B cell (primary cell): ENCODE measurements at regions not wholly inside any gene's neighbourhood (a gene's known extent, or its start where the extent isn't known, plus 50 kb on each side); places are given as distances from the start of the nearest gene placed in this dataset.

Experiments used
- ATAC-seq: fragments of 200-7000 bp; cut with Tn5 transposase; one replicate; pipeline ENCODE4 v1.10.0; 2021; ENCODE audit warnings: low read depth, mild to moderate bottlenecking, moderate number of reproducible peaks, moderate library complexity
- CTCF ChIA-PET: fragments of 350-600 bp; sonication (Branson Sonifier 250); formaldehyde crosslinking; loops from one replicate; lab custom pipeline; 2021; ENCODE audit warnings: antibody characterized with exemption, inconsistent platforms; lab: Charles Lee
- POLR2A ChIA-PET: fragments of 350-600 bp; sonication (Branson Sonifier 250); formaldehyde crosslinking; loops from one replicate; lab custom pipeline; 2021; ENCODE audit warnings: antibody characterized with exemption; lab: Charles Lee
- DNase-seq: peaks from one replicate; pipeline ENCODE4 v3.0.0; 2013
- H2AFZ ChIP-seq: 2 replicates; pipeline ENCODE4 v1.6.1; 2012; ENCODE audit warnings: mild to moderate bottlenecking, low read depth, low read length; ENCODE audit not compliant: insufficient read depth, poor library complexity, severe bottlenecking
- H3K27ac ChIP-seq, 2 donors: 1 replicate in 1 of 2; 2 replicates in 1 of 2; pipeline ENCODE4 v1.5.1; 2012 to 2013; ENCODE audit warnings: low read length in 2 of 2, mild to moderate bottlenecking in 2 of 2, moderate library complexity in 1 of 2
- H3K27me3 ChIP-seq, 4 experiments: fragments of 200-600 bp in 1 of 4; sonication (generic) in 1 of 4; replicated peaks in 1 of 4; 1 replicate in 2 of 4; 2 replicates in 2 of 4; pipeline versions ENCODE4 v1.6.1 to v1.7.0; 2013 to 2016; ENCODE audit warnings: low read length in 3 of 4, mild to moderate bottlenecking in 2 of 4, mixed read lengths in 1 of 4, moderate library complexity in 1 of 4; ENCODE audit not compliant: insufficient read depth in 4 of 4, control insufficient read depth in 3 of 4; ENCODE audit errors: control extremely low read depth in 1 of 4
- H3K36me3 ChIP-seq, 2 experiments: replicated peaks in 1 of 2; 1 replicate in 1 of 2; 2 replicates in 1 of 2; pipeline versions ENCODE4 v1.6.1 to v1.7.1; 2013; ENCODE audit warnings: low read length in 1 of 2; ENCODE audit not compliant: insufficient read depth in 2 of 2, control insufficient read depth in 1 of 2; ENCODE audit errors: control extremely low read depth in 1 of 2, extremely low read depth in 1 of 2
- H3K4me1 ChIP-seq, 2 donors: fragments of 200-600 bp in 1 of 2; sonication (generic) in 1 of 2; 1 replicate in 1 of 2; 2 replicates in 1 of 2; pipeline versions ENCODE4 v1.5.1 to v1.6.1; 2013 to 2017; ENCODE audit warnings: low read length in 2 of 2; ENCODE audit not compliant: control insufficient read depth in 2 of 2, insufficient read depth in 2 of 2
- H3K4me2 ChIP-seq: replicated peaks from 2 replicates; pipeline ENCODE3; 2012; ENCODE audit warnings: mild to moderate bottlenecking, low read depth, low read length; ENCODE audit not compliant: poor library complexity, severe bottlenecking
- H3K4me3 ChIP-seq, 5 experiments: fragments of 200-600 bp in 1 of 5; sonication (generic) in 1 of 5; 1 replicate in 3 of 5; 2 replicates in 2 of 5; pipeline versions ENCODE4 v1.5.1 to v1.7.0; 2011 to 2016; ENCODE audit warnings: low read length in 4 of 5, mild to moderate bottlenecking in 4 of 5, low read depth in 2 of 5, control low read depth in 1 of 5, moderate library complexity in 1 of 5; ENCODE audit not compliant: insufficient read depth in 1 of 5; ENCODE audit errors: control extremely low read depth in 1 of 5, extremely low read depth in 1 of 5
- H3K79me2 ChIP-seq: fragments of 200-600 bp; sonication (generic); one replicate; pipeline ENCODE4 v1.6.0; 2016; ENCODE audit warnings: low read length; ENCODE audit not compliant: control insufficient read depth, insufficient read depth
- H3K9ac ChIP-seq: fragments of 200-600 bp; sonication (generic); 2 replicates; pipeline ENCODE4 v1.6.1; 2017; ENCODE audit warnings: mild to moderate bottlenecking, low read length, moderate library complexity
- H3K9me3 ChIP-seq, 3 donors: one replicate each; pipeline versions ENCODE4 v1.6.1 to v1.7.1; 2013; ENCODE audit warnings: low read length in 2 of 3; ENCODE audit not compliant: control insufficient read depth in 2 of 3, insufficient read depth in 1 of 3; ENCODE audit errors: control extremely low read depth in 1 of 3
- H4K20me1 ChIP-seq: 2 replicates; pipeline ENCODE4 v1.6.0; 2012; ENCODE audit warnings: mild to moderate bottlenecking, low read length; ENCODE audit not compliant: insufficient read depth, control insufficient read depth, poor library complexity, severe bottlenecking
- H3K27ac Mint-ChIP-seq: one replicate; pipeline ENCODE4 v1.8.0; 2021; ENCODE audit warnings: mixed read lengths
- H3K27me3 Mint-ChIP-seq: one replicate; pipeline ENCODE4 v1.8.0; 2021; ENCODE audit warnings: mixed read lengths
- H3K4me1 Mint-ChIP-seq: one replicate; pipeline ENCODE4 v1.8.0; 2021; ENCODE audit warnings: mixed read lengths
- H3K4me3 Mint-ChIP-seq: one replicate; pipeline ENCODE4 v1.8.0; 2021; ENCODE audit warnings: mixed read lengths
- H3K9me3 Mint-ChIP-seq: one replicate; pipeline ENCODE4 v1.8.0; 2022; ENCODE audit warnings: mixed read lengths; ENCODE audit not compliant: insufficient read depth
- EZH2 ChIP-seq: IDR thresholded peaks from 2 replicates; pipeline ENCODE4 v1.6.1; 2012; ENCODE audit warnings: borderline replicate concordance, low read depth, mild to moderate bottlenecking, moderate library complexity, low read length; ENCODE audit not compliant: insufficient read depth, poor library complexity, severe bottlenecking
- WGBS: methylation state at CpG from one replicate; pipeline ENCODE4 v1.1.5; 2013; ENCODE audit warnings: missing lambda C conversion rate; ENCODE audit not compliant: insufficient coverage; 5-methylcytosine and 5-hydroxymethylcytosine counted together
- intact Hi-C: fragments of 100-400 bp; cut with micrococcal nuclease; formaldehyde crosslinking; loops from one replicate; pipeline ENCODE4 v1.10.0; 2022

DNA sequence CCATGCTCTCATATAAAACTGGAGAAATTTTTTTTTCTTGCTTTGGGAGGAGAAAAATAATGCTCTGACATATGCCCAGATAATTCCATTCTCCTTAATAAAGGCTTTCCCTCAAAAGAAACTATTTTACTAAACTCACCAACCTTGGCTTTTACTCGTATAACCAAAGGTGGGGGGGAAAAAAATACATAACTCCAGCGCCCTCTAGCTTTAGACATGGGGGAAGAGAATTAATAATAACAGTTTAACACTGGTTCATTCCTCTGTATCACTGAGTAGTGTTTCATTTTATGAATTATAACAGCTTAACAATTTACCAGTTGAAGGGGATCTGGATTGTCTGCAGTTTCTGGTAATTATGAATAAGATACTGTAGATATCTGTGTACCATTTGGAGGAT is 1226.1 kb downstream of the GRIK2 start:
- intact Hi-C loops, result no loop called here
- Histone ChIP-seq H4K20me1 (no peaks in the 10 kb centered on the region), H2AFZ (no peak overlapping the region), H3K9me3 (no peaks in the 10 kb centered on the region), H3K9ac (no peak overlapping the region), H3K4me1 (no peaks in the 10 kb centered on the region), H3K4me3 (no peak overlapping the region), H3K27me3 (no peaks in the 10 kb centered on the region), H3K4me2 (no peak overlapping the region), H3K79me2 (no peaks in the 10 kb centered on the region), H3K36me3 (no peaks in the 10 kb centered on the region), H3K27ac (no peak overlapping the region)
- no peaks in the 10 kb centered on the region for H3K27me3 Mint-ChIP-seq
- peaks cover 2% of the 10 kb centered on the region for H3K9me3 Mint-ChIP-seq
- no CpG with 5 or more reads among the region's 2 CpGs for WGBS
- no peak for TF ChIP-seq EZH2
- no peak for DNase-seq
- POLR2A ChIA-PET, result no interaction called here
- H3K4me1 Mint-ChIP-seq, result no peaks in the 10 kb centered on the region
- H3K27ac Mint-ChIP-seq, result no peak overlapping the region
- ATAC-seq, result no peak
- H3K4me3 Mint-ChIP-seq, result no peak overlapping the region
- CTCF ChIA-PET, result no interaction called here

DNA sequence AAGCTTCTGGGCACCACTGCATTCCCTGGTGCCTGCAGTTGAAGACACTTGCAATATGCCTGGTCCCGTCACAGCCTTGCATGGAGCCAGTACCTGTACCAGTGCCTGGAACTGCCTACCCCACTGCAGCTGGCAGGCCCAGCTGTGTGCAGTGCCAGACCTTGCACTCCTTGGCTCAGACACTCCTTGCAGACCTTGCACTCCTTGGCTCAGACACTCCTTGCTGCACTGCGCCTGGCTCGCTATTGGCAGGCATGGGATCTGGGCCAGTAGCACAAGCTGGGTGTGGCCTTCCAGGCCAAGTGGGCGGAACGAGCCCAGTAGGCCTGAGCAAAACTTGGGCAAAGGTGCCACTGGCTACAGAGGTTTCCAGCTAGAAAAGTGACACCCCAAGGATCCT is 1189.1 kb downstream of the GRIK2 start:
- no peaks in the 10 kb centered on the region for H3K9me3 Mint-ChIP-seq
- Histone ChIP-seq H3K4me3 (no peak overlapping the region), H3K27me3 (no peaks in the 10 kb centered on the region), H2AFZ (no peak overlapping the region), H3K27ac (no peak overlapping the region), H3K9me3 (peaks cover 0 to 16% (median 0%) of the 10 kb centered on the region in 3 donors), H3K9ac (no peak overlapping the region), H3K4me2 (no peak overlapping the region), H3K4me1 (no peaks in the 10 kb centered on the region), H3K79me2 (no peaks in the 10 kb centered on the region), H4K20me1 (no peaks in the 10 kb centered on the region), H3K36me3 (no peaks in the 10 kb centered on the region)
- no peaks in the 10 kb centered on the region for H3K4me1 Mint-ChIP-seq
- ChIA-PET POLR2A (no interaction called here), CTCF (no interaction called here)
- DNase-seq (no peak), ATAC-seq (no peak)
- intact Hi-C loops, result no loop called here
- no peak for TF ChIP-seq EZH2
- no peak overlapping the region for H3K27ac Mint-ChIP-seq
- H3K27me3 Mint-ChIP-seq, result no peaks in the 10 kb centered on the region
- WGBS, result 99% methylated on average over 4 of the region's 5 CpGs
- H3K4me3 Mint-ChIP-seq, result no peak overlapping the region
